DMS53 treated with DMSO at 0.1 percent for 48 hours (cell line): ENCODE measurements at regions not wholly inside any gene's neighbourhood (a gene's known extent, or its start where the extent isn't known, plus 50 kb on each side); places are given as distances from the start of the nearest gene placed in this dataset.

Source experiments
- DNase-seq: peaks from one replicate; lab custom pipeline; 2025; ENCODE audit not compliant: unreplicated experiment; lab: John Stamatoyannopoulos, UW

DNA sequence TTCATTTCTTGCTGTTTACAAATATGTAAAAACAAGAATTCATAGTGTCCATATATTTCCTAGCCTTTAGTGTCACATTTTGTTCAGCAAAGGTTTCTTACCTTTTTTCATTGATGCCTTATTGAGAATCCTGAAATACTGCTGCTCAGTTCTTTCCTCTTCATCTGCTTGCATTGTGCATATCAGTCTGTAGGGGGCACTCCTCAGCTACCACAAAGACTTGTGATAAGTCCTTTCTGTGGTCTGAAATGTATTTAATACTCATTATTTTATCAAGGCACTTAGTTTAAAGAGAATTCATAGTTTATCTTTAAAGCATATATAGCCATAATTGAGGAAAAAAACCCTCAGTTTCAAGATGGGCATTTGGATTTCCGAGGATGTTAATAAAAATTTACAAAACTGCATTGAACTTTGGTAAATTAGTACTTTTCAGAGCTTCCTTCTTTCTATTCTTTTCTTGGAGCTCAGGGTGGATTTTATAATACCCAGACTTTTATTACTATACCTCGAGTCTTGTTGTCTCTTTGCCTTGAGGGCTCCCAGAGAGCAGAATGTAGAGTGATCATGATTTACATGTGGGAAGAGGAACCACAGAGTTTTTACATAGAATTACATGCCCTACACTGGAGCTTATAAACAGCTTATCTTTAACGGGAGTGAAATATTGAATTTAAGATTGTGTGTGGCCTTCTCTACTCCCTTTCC lies 570.1 kb downstream of the PLCL1 start:
- peak; percentile 60 for DNase-seq

GRCh38 chr2:198371921-198372543 lies 567.6 kb downstream of the PLCL1 start:
- peak; percentile 91 for DNase-seq

- no peak for DNase-seq
These were observed 566.9 kb downstream of the PLCL1 start for GRCh38 chr2:198371329-198371728.

GRCh38 chr2:198368089-198368488 lies 563.7 kb downstream of the PLCL1 start:
- DNase-seq = no peak

- no peak for DNase-seq
These were observed 558.3 kb downstream of the PLCL1 start for GRCh38 chr2:198362740-198363139.

DNA sequence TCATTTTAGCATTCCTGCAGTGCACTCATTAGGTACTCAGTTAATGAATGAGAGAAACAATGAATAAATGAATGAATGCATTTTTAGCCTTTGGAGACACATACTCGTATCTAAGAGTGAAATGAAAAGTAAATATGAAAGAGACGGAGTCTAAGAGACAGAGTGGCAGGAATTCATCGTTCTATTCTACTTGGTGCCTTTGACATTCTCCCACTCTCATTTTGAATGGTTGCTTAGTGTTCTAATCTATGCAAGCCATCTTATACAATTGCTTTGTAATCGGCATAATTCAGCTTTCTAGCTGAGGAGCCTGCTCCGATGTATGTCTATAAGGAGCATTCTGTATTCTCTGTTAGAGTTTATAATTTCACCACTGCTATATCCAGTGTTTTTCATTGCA lies 554.9 kb downstream of the PLCL1 start:
- DNase-seq = no peak

GRCh38 chr2:198356157-198356556 lies 551.8 kb downstream of the PLCL1 start:
- no peak for DNase-seq

- DNase-seq = no peak
These were observed 547.3 kb downstream of the PLCL1 start for GRCh38 chr2:198351647-198352046.

DNA sequence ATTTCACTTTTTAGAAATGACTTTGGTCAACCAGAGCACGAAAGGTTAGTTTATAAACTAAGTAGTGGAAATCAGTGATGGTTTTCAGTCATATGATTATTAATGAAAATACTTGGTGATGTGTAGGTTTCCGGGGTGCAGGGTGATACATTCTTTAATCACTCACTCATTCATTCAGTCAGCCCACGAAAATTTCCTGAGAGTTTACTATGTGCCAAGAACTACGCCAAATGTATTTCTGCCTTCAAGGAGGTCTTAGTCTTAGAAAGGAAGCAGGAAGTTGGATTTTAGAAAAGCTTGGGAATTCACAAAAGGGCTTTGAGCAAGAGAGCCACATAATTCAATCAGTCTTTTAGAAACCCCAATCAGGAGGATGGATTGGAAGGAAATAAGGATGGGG lies 543.6 kb downstream of the PLCL1 start:
- no peak for DNase-seq

DNA sequence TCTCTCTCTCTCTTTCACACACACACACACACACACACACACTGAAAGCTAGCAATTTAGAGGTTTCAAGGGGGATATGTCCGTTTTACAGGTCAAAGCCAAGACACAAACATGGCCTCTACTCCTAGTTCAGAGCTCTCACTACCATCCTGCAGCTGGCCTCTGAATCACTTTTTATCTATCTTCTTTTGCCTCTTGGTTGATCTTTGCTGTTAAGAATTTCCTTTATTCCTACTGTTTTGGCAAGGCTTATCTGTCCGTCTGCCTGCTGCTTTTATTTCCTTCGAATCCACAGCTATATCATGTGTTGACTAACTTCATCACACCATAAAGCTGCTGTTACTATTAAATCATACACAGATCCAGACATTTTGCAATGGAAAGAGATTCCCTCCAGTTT lies 543.0 kb downstream of the PLCL1 start:
- DNase-seq = no peak

DNA sequence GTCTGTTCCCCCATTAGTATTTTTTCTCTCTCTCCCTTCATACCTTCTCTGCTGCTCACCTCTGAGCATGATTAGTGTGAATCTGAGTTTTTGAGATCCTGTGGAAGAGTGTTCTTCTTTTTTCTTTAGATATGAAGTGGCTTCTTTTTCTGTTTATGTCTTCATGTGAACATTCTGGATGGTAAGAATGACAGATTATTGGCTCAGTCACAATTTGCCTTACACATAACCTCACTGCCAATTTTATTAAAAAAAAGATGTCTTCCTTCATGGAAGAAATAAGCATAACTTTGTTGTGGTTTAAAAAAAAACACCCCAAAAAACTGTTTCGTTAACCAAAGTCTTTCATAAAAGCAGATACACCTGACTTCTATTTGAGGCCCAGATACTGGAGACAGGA lies 539.1 kb downstream of the PLCL1 start:
- no peak for DNase-seq

- no peak for DNase-seq
These were observed 536.5 kb downstream of the PLCL1 start for GRCh38 chr2:198340846-198341245.

GRCh38 chr2:198339116-198339515 lies 534.7 kb downstream of the PLCL1 start:
- DNase-seq = no peak

GRCh38 chr2:198337368-198337767 lies 533.0 kb downstream of the PLCL1 start:
- no peak for DNase-seq

GRCh38 chr2:198328454-198328853 lies 524.1 kb downstream of the PLCL1 start:
- DNase-seq = no peak

- DNase-seq = no peak
These were observed 523.1 kb downstream of the PLCL1 start for GRCh38 chr2:198327526-198327925.

DNA sequence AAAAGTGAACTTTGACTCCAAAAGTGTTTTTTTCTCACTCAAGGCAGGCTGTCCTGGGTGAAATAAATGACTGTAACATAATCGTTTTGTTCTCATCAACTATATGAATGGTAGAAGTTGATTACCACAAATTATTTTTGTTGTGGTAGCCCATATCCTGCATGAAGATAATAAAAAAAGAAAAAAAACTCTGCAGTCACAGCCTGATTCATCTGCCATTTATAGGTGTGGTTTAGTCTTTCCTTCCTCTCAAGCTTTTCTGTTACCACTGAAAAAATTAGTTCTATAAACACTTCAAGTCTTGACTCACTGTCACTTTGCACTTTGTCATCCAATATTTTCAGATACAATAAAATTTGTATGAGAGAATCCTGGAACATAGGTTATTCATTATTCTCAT lies 522.0 kb downstream of the PLCL1 start:
- DNase-seq = peak; percentile 13

DNA sequence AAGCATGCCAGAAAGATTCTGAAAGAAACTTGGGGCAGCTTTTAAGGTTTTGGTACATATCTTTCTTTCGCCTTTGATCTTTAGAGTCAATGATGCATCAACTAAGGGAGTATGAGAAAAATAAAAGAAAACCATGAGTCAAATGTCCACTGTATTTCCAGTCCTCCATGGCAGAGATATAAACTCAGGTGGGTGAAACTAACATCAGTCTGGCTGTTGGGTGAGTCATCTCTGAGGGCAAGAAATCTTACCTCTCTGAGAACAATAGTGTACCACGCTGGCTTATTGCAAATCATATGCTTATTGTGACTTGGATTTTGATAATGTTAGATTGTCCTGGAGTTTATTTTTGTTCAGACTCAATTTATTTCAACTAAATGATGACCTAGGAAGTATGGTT lies 521.0 kb downstream of the PLCL1 start:
- DNase-seq = no peak

DNA sequence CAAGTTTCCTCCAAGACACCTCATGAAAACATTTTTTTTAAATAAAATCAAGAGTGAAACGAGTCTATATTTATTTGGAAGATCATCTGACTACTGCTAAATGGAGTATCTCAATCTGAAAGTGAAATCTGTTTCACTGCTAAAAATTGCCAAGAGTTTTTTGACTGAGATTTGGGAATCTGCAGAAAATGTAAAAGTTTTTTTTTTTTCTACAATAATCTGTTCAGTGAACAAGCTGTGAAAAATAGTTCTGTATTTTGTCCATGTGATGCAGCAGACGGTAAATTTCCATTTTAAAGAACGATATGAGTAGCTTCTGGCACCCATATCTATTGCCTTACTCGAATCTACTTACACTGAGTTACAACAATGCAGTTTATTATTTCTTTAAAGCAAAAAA lies 519.7 kb downstream of the PLCL1 start:
- no peak for DNase-seq

- no peak for DNase-seq
These were observed 517.9 kb downstream of the PLCL1 start for GRCh38 chr2:198322275-198322674.

- DNase-seq = no peak
These were observed 517.2 kb downstream of the PLCL1 start for GRCh38 chr2:198321522-198322088.

- no peak for DNase-seq
These were observed 512.5 kb downstream of the PLCL1 start for GRCh38 chr2:198316852-198317396.
